ENCODE measurements at regions not wholly inside any gene's neighbourhood (a gene's known extent, or its start where the extent isn't known, plus 50 kb on each side); places are given as distances from the start of the nearest gene placed in this dataset.

DNA sequence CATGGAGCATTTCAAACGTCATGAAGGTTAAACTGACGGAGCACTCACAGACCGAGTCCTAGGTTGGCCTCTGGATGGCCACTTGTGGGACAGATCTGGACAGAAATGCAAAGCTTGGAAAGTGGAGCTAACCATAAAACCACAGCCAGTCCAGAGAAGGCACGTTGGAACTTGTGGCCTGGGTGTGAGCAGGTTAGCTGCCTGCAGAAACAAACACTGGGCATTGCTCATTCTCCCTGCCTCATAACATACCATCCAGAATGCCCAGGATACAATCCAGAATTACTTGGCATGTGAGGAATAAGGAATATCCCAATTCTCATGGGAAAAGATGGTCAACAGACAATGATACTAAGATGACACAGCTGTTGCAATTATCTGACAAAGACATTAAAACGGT lies 1005.0 kb downstream of the TBC1D22A start:
- DNase-seq (ENCODE audit: low read depth in 1 of 2, low spot score in 1 of 2), result no peak
- no peak overlapping the region for H3K4me3 ChIP-seq (replicated peaks; ENCODE audit: insufficient read depth, low read length)
- no peak overlapping the region for H3K27ac ChIP-seq (replicated peaks)
- H3K27me3 ChIP-seq (ENCODE audit: insufficient read depth, poor library complexity, severe bottlenecking), result no peaks in the 10 kb centered on the region
- TF ChIP-seq POLR2AphosphoS5 (IDR thresholded peaks at IDR 0.05; ENCODE audit: low read depth) (no peak), SPI1 (IDR thresholded peaks at IDR 0.05; ENCODE audit: borderline replicate concordance, low read depth) (no peak), GABPA (IDR thresholded peaks at IDR 0.05; ENCODE audit: low read depth) (no peak)
- TF ChIP-seq, protein P1, sequence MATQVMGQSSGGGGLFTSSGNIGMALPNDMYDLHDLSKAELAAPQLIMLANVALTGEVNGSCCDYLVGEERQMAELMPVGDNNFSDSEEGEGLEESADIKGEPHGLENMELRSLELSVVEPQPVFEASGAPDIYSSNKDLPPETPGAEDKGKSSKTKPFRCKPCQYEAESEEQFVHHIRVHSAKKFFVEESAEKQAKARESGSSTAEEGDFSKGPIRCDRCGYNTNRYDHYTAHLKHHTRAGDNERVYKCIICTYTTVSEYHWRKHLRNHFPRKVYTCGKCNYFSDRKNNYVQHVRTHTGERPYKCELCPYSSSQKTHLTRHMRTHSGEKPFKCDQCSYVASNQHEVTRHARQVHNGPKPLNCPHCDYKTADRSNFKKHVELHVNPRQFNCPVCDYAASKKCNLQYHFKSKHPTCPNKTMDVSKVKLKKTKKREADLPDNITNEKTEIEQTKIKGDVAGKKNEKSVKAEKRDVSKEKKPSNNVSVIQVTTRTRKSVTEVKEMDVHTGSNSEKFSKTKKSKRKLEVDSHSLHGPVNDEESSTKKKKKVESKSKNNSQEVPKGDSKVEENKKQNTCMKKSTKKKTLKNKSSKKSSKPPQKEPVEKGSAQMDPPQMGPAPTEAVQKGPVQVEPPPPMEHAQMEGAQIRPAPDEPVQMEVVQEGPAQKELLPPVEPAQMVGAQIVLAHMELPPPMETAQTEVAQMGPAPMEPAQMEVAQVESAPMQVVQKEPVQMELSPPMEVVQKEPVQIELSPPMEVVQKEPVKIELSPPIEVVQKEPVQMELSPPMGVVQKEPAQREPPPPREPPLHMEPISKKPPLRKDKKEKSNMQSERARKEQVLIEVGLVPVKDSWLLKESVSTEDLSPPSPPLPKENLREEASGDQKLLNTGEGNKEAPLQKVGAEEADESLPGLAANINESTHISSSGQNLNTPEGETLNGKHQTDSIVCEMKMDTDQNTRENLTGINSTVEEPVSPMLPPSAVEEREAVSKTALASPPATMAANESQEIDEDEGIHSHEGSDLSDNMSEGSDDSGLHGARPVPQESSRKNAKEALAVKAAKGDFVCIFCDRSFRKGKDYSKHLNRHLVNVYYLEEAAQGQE (IDR thresholded peaks at IDR 0.05; ENCODE audit: insufficient replicate concordance, low read depth), result no peak
- TF ChIP-seq, protein P2, sequence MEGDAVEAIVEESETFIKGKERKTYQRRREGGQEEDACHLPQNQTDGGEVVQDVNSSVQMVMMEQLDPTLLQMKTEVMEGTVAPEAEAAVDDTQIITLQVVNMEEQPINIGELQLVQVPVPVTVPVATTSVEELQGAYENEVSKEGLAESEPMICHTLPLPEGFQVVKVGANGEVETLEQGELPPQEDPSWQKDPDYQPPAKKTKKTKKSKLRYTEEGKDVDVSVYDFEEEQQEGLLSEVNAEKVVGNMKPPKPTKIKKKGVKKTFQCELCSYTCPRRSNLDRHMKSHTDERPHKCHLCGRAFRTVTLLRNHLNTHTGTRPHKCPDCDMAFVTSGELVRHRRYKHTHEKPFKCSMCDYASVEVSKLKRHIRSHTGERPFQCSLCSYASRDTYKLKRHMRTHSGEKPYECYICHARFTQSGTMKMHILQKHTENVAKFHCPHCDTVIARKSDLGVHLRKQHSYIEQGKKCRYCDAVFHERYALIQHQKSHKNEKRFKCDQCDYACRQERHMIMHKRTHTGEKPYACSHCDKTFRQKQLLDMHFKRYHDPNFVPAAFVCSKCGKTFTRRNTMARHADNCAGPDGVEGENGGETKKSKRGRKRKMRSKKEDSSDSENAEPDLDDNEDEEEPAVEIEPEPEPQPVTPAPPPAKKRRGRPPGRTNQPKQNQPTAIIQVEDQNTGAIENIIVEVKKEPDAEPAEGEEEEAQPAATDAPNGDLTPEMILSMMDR (IDR thresholded peaks at IDR 0.05; ENCODE audit: insufficient read depth, low read length), result no peak

GRCh38 chr22:47765757-47766156 lies 1003.3 kb downstream of the TBC1D22A start:
- no peak for DNase-seq (ENCODE audit: low read depth in 1 of 2, low spot score in 1 of 2)
- H3K4me3 ChIP-seq (replicated peaks; ENCODE audit: insufficient read depth, low read length), result no peak overlapping the region
- TF ChIP-seq, protein P2 (IDR thresholded peaks at IDR 0.05; ENCODE audit: insufficient read depth, low read length), result no peak
- TF ChIP-seq, protein P1 (IDR thresholded peaks at IDR 0.05; ENCODE audit: insufficient replicate concordance, low read depth), result no peak
- TF ChIP-seq GABPA (IDR thresholded peaks at IDR 0.05; ENCODE audit: low read depth), result no peak
- TF ChIP-seq SPI1 (IDR thresholded peaks at IDR 0.05; ENCODE audit: borderline replicate concordance, low read depth), result no peak
- no peak for TF ChIP-seq POLR2AphosphoS5 (IDR thresholded peaks at IDR 0.05; ENCODE audit: low read depth)
- H3K27me3 ChIP-seq (ENCODE audit: insufficient read depth, poor library complexity, severe bottlenecking), result no peaks in the 10 kb centered on the region
- H3K27ac ChIP-seq (replicated peaks), result no peak overlapping the region

DNA sequence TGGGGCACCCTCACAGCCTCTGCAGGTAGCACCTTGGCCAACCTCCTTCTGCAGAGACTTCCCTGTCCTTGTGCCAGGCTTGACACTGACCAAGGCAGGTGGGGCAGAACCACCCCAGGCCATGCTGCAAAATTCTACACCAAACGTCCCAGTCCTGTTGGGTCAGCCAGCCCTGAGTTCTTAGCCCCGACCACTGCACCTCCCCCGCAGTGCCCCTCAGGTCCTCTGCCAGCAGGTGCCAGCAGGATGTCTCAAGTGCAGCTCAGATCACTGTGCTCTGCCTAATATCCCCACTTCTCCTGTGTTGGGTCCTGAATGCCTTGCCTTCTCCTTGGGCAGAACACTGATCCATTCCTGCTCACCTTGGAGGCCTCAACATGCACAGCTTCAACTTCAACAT lies 999.7 kb downstream of the TBC1D22A start:
- TF ChIP-seq POLR2AphosphoS5 (IDR thresholded peaks at IDR 0.05; ENCODE audit: low read depth) (no peak), SPI1 (IDR thresholded peaks at IDR 0.05; ENCODE audit: borderline replicate concordance, low read depth) (no peak)
- no peak overlapping the region for H3K4me3 ChIP-seq (replicated peaks; ENCODE audit: insufficient read depth, low read length)
- DNase-seq (ENCODE audit: low read depth in 1 of 2, low spot score in 1 of 2), result no peak
- H3K27ac ChIP-seq (replicated peaks), result no peak overlapping the region
- no peaks in the 10 kb centered on the region for H3K27me3 ChIP-seq (ENCODE audit: insufficient read depth, poor library complexity, severe bottlenecking)

GRCh38 chr22:47759909-47760308 lies 997.5 kb downstream of the TBC1D22A start:
- Histone ChIP-seq H3K27me3 (ENCODE audit: insufficient read depth, poor library complexity, severe bottlenecking) (no peaks in the 10 kb centered on the region), H3K4me3 (replicated peaks; ENCODE audit: insufficient read depth, low read length) (no peak overlapping the region), H3K27ac (replicated peaks) (no peak overlapping the region)
- DNase-seq (ENCODE audit: low read depth in 1 of 2, low spot score in 1 of 2), result no peak
- TF ChIP-seq, protein P1 (IDR thresholded peaks at IDR 0.05; ENCODE audit: insufficient replicate concordance, low read depth), result no peak
- TF ChIP-seq SPI1 (IDR thresholded peaks at IDR 0.05; ENCODE audit: borderline replicate concordance, low read depth) (no peak), POLR2AphosphoS5 (IDR thresholded peaks at IDR 0.05; ENCODE audit: low read depth) (no peak), GABPA (IDR thresholded peaks at IDR 0.05; ENCODE audit: low read depth) (no peak)
- TF ChIP-seq, protein P2 (IDR thresholded peaks at IDR 0.05; ENCODE audit: insufficient read depth, low read length), result no peak

Data from HL-60 (cell line).